ENCODE measurements at regions not wholly inside any gene's neighbourhood (a gene's known extent, or its start where the extent isn't known, plus 50 kb on each side); places are given as distances from the start of the nearest gene placed in this dataset.

DNA sequence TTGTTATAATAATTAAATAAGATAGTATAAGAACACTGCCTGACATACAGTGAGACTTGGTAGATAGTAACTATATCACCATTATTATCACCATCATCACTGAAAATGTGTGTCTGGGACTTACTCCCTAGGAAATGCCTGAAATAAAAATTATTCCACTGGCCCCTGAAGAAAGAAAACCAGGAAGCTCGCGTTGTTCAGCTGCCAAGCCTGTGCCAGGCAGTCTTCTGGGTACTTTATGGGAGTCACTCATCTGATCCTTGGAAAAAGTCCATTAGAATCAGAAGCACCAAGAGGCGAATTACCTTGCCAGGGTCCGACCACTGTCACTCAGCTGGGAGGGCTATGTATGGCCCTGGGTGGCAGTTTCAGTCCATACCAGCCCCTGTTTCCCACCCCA, 220.3 kb upstream of the TPM1 start:
- no peak for DNase-seq

- no peak for DNase-seq
These were observed 219.0 kb upstream of the TPM1 start for GRCh38 chr15:62823561-62823960.

DNA sequence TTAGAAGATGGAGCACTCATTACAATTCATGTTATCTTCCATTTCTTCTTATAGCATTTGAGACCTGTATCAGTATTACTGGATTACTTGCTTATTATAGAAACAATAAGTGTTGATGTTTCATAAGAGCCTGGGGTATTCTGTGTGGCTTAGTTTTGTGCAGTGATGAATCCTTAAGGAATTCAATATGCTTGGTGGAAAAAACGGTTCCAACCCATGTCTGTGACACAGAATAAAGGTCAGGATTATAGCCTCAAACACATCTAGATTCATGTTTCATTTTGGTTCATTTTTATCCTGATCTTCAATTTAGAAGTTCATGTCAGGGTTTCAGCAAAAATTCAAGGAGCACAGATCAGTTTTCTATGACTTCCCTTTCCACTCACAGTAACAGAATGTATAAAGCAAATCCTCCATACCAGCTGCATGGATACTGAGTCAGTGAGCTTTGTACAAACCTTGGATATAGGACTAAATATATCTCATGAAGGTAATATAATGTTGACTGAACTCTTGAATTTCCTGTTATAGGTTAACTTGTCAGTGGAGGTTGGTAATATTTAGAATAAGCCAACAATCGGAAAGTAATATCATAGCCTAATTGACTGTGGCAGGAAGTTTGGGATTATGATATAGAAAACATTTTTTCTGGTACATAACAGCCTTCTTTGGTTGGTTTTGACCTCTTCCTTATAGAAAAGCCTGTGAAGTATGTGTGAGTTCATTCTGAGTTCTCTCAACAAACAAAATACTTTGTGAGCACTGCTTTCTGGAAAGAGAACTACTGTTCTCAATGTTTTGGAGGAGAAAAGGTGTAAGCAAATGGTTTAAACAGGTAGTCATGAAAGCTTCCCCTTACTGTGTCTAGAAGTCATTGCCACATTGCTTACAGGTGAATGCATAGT, 218.2 kb upstream of the TPM1 start:
- no peak for DNase-seq

DNA sequence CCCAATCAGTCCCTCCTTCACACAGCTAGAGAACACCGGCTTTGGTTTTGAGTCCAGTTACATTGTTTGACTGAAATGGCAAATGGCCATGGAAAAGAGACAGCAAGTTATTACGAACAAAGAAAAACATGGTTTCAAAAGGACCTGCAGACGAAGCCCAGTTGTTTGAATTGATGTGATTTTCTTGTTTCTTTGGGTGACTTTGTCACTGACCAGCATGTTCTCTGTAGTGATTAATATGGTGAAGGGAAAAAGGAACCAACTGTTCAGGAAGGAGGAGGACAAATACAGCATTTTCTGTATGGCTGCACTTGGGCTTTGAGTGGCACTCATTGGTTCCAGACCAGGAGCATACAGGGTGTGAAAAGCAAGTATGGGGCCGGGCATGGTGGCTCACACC, 217.4 kb upstream of the TPM1 start:
- DNase-seq = no peak

GRCh38 chr15:62826561-62826960, 216.0 kb upstream of the TPM1 start:
- DNase-seq = no peak

DNA sequence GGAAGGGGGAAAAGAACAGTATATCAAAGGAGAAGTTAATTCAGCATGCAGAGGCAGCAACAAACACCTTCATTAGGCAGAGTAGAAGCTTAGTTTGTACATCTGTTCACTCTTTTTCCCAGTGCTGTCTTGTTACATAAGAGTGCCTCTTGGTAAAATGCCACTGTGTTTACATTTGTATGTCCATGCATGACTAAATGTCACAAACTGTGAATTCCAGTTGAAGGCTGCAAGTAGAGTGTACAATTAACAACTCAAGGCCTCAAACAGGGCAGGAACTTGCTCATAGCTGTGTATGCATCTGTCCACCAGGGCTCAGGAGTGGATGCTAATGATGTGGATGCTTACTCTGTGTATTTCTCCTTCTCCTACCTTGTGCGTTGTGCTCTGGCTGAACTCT, 214.2 kb upstream of the TPM1 start:
- DNase-seq = no peak

DNA sequence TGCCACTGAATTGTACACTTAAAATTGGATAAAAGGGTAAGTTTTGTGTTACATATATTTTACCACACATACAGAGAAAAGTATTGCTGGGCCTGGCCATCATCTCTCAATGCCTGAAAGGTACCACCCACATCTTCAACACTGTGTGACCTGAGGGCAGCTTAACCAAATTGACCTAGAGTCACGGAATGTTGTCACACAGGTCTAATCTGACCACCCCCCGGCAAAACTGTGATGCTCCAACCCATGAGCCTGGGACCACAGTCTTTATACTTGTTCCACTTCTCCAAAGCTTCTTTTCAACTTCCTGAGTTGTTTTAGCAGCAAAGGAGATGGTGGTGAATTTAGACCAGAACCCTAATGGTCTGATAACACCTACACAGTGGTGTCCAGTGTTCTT, 210.3 kb upstream of the TPM1 start:
- no peak for DNase-seq

DNA sequence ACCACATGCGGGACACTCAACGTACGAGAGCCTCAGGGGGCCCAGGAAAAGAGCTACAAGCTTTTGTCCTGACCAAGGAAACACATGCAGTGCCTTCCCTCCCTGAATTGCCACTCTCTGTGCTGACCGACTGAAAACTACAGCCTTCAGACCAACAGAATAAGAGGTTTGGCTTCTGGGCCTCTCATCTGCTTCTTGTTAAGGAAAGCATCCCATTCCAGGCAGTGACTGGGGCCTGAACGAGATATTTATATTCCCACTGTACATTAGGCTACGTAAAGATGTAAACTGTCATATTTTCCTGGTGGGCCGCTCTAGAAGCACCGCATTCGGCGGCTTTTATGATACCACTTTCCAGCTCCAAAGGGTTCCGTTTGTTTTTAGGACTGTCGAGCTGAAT, 208.9 kb upstream of the TPM1 start:
- no peak for DNase-seq

DNA sequence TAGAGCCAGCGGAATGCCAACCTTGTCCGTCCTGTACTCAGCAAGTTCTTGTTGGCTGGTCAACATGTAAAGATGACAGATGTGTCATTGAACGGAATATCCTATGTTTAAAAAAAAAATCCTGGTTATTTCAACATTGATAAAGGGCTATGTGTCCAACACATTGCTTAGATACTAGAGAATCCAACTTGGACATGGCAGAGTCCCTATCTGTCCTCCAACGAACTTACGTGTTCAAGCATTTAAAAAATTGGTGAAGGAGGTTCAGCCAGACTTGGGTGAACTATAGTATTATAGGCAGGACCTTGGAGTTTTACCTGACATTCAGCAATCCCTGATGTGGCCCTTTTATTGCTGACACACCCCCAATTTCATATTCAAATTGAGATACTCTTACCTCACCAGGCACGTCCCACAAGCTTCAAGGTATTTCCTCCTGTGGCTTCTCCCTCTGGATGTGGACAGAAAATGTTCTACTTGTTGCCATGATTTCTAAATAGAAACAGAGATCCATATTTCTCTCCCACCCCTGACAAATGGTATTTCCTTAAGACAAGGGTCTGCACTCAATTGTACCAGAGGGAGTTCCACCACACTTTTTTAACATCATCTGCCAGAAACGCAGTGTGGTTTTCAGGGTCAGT, 207.7 kb upstream of the TPM1 start:
- DNase-seq = no peak

- DNase-seq = no peak
These were observed 207.2 kb upstream of the TPM1 start for GRCh38 chr15:62835351-62835750.

DNA sequence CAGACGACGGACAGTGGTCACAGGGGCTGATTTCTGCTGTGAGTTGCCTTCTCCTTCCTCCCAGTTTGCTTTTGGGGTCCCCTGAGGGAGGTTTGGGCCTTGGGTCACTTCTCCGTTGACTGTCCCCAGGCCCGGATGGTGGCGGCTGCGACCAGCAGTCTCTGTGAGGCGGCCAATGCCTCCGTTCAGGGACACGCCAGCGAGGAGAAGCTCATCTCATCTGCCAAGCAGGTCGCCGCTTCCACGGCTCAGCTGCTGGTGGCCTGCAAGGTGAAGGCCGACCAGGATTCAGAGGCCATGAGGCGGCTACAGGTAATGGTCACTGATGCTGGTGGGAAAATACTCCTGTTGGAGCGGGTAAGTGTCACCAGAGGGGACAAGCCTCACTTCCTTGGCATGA, 206.8 kb upstream of the TPM1 start:
- DNase-seq = no peak

DNA sequence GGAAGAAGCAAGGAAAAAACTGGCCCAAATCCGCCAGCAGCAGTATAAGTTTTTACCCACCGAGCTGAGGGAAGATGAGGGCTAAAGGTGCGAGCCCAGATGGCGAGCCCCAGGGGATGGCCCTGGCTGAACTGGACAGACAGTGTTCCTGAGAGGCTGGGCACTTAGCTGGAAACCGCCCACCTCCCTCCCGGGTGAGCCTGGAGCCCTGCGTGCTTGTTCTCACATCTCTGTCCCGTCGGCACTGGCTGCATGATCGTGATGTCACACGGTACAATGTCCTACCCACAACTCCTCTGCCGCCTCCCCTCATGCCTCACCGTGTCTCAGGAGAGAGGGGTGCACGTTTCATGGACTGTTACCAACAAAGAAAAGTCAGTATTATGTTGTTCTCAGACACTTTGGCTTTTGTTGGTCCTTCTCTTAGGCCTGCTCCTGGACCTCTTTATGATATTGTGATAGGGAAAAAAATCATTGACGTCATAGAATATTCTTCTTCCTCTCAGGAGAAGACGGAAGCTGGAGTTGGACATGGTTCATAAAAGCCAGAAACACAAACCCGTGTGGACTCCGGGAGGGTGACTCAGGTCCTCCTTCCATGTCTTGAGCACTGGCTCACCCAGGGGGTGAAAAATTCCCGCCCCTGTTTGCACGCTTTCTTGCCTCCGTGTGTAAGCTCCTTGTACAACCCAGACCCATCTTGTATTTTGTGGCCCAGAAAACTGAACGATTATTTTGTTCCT, 201.8 kb upstream of the TPM1 start:
- DNase-seq = no peak

GRCh38 chr15:62841269-62841628, 201.3 kb upstream of the TPM1 start:
- DNase-seq = no peak

- no peak for DNase-seq
These were observed 200.5 kb upstream of the TPM1 start for GRCh38 chr15:62841891-62842559.

DNA sequence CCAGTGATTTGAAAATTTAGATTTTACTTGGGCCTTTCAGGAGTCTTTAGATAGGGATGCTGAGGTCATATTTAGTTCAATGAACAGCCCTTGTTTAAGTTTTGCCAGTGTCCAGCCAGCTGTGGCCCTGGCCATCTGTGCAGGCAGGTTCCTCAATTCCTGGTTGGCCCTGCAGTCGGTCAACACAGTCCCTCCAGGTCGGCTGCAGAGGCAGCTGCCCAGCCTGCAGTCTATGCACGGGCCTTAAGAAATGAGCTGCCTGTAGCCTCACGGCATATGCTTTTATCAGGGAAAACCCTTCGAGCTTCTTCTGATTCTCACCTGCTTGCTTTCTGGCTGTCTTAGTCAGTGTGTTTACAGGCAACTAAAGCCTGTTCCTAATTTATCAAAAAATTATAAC, 199.2 kb upstream of the TPM1 start:
- no peak for DNase-seq

GRCh38 chr15:62844564-62845240, 197.8 kb upstream of the TPM1 start:
- no peak for DNase-seq

DNA sequence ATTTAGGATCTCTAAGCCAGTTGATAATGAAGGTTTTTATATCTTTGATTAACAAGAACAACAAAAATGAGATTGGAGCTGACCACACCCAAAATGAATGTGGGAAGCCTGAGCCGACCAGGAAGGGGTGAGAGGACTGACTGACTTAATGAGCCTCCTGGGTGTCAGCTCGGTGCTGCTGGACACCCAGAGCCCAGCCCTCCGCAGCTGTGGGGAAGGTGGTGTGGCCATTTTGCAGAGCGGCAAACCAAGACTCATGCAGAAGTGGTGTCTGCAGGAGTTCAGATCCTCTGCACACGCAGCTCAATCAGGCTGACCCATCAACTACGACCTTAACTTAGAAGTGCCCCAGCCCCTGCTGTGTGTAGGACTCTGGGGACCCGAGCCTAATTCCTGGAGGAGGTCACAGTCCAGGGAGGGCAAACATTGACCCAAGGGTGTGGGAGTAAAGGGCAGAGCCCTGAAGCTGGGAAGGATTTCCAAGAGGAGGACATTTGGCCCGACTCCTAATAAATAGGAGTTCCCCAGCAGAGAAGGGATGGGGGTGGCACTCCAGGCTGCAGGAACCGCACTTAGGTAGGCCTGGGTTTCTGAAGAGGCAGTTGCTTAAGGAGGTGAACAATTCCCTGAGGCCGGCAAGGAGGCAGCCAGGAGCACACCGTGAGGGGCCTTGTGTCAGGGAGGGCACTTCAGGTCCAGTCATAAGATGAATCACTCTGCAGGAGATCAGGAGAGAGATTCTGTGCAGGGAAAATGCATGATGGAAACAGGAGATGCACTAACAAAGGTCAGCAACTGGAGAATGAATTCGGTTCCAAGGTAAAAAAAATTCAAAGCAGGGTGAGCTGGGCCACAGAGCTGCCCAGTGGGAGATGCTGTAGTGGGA, 197.1 kb upstream of the TPM1 start:
- DNase-seq = no peak

GRCh38 chr15:62846131-62846804, 196.3 kb upstream of the TPM1 start:
- DNase-seq = no peak

GRCh38 chr15:62846805-62847495, 195.6 kb upstream of the TPM1 start:
- no peak for DNase-seq

DNA sequence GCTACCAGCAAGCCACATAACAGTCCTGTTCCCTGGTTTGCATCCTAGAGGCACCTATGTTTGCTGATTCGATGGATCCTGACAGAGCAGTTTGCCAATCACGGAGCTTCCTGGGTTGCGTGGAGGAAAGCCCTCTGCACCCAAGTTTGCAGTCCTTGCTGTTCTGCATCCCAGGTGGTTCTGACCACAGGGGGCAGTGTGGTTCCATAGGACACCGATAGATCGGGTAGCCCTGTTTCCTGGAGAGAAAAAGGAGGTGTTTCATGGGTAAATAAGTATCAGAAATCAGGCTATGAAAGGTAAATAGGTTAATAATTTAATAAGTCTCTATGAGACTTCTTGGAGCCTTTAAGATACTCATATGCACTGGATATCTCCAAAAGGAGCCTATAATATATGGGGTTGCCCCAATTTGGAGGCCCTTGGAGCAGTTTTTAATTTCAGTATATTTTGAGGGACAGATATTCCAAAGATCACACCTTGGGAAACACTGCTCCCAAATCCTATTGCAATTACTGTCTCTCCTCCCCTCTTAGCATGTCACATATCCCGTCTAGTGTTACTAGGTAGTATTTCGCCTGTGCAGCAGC, 194.6 kb upstream of the TPM1 start:
- peak; percentile 53 for DNase-seq

Measured in stimulated activated CD4-positive, alpha-beta T cell treated with anti-CD3 and anti-CD28 coated beads, Interleukin-1b, Interleukin-23, amount 100 ng/mL, for 48 hours (primary cell).